ACC112 (cell line): ENCODE measurements at regions not wholly inside any gene's neighbourhood (a gene's known extent, or its start where the extent isn't known, plus 50 kb on each side); places are given as distances from the start of the nearest gene placed in this dataset.

Experiments
- H2AFZ ChIP-seq: fragments of 200-600 bp; sonication (generic); one replicate; pipeline ENCODE4 v1.6.0; 2017; ENCODE audit warnings: antibody characterized with exemption, low read length; ENCODE audit not compliant: unreplicated experiment
- H3K27ac ChIP-seq: fragments of 200-600 bp; sonication (generic); 2 replicates; pipeline ENCODE4 v1.5.1; 2014; ENCODE audit warnings: low read depth, mild to moderate bottlenecking, antibody characterized with exemption, low read length, moderate library complexity
- H3K27me3 ChIP-seq: fragments of 200-600 bp; sonication (generic); 2 replicates; pipeline ENCODE4 v1.6.1; 2014; ENCODE audit warnings: mild to moderate bottlenecking, antibody characterized with exemption, low read length, moderate library complexity, mixed read lengths; ENCODE audit not compliant: insufficient read depth
- H3K36me3 ChIP-seq: fragments of 200-600 bp; sonication (generic); 2 replicates; pipeline ENCODE4 v1.6.1; 2016; ENCODE audit warnings: mild to moderate bottlenecking, antibody characterized with exemption, low read length, moderate library complexity, mixed read lengths; ENCODE audit not compliant: insufficient read depth
- H3K4me1 ChIP-seq: fragments of 200-600 bp; sonication (generic); one replicate; pipeline ENCODE4 v1.6.1; 2016; ENCODE audit warnings: low read length, mixed read lengths; ENCODE audit not compliant: insufficient read depth, unreplicated experiment, control insufficient read depth
- H3K4me3 ChIP-seq: fragments of 200-600 bp; sonication (generic); 2 replicates; pipeline ENCODE4 v1.5.1; 2014; ENCODE audit warnings: mild to moderate bottlenecking, low read depth, low read length
- H3K79me2 ChIP-seq: fragments of 200-600 bp; sonication (generic); one replicate; pipeline ENCODE4 v1.6.0; 2016; ENCODE audit warnings: low read length; ENCODE audit not compliant: control insufficient read depth, unreplicated experiment, insufficient read depth

DNA sequence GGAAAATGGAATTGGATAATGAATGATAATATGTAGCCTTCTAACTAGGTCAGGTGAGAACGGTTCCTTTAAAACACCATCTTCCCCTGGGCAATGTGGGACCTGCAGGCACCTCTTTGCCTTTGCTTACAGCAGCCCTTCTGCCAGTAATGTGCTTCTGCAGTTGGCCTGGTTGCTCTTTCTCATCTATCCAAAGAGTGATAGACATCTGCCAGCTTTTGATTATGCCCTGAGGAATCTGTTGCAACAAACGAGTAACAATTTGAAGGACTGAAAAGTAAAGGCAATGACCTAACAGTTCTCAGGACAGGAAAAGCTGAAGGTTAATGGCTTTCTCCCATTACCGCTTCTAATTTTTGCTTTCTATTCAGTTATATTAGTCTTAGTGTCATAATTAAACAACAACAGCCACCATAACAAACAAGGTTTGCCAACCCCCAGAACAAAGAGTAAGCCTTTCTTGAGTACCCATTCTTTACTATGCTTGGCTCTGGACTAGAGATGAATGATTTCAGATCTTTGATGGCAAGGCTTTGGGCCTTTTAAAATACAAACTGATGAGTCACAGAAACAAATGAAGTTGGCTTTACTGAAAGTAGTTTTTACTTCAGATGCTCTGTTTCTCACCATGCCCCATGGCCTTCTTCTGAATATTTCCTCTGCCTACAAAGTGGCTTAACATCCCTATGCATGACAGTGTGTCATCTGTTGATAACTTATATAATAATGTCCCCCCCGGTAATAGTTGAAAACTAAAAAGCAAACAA, 76.1 kb upstream of the KRR1 start:
- H2AFZ ChIP-seq, result peak overlapping the region; percentile 21
- H3K27ac ChIP-seq, result no peak overlapping the region
- no peak overlapping the region for H3K4me3 ChIP-seq
- H3K4me1 ChIP-seq, result peaks cover 21% of the 10 kb centered on the region
- H3K36me3 ChIP-seq, result no peaks in the 10 kb centered on the region
- no peaks in the 10 kb centered on the region for H3K79me2 ChIP-seq
- no peaks in the 10 kb centered on the region for H3K27me3 ChIP-seq

DNA sequence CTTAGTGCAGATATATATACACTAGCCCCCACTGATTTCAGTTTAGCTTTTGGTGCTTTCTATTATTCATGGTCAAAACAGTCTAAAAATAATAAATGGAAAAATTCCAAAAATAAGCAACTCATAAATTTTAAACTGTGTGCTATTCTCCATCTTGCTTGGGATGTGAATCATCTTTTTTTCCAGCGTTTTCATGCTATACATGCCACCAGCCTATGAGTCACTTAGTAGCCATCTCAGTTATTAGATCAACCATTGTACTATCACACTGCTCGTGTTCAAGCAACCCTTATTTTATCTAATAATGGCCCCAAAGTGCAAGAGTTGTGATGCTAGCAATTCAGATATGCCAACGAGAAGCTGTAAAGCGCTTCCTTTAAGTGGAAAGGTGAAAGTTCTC, 73.9 kb upstream of the KRR1 start:
- peaks cover 26% of the 10 kb centered on the region for H3K4me1 ChIP-seq
- H3K27ac ChIP-seq, result peak overlapping the region; percentile 69
- no peaks in the 10 kb centered on the region for H3K27me3 ChIP-seq
- H3K36me3 ChIP-seq, result no peaks in the 10 kb centered on the region
- H2AFZ ChIP-seq, result peak overlapping the region; percentile 100
- no peaks in the 10 kb centered on the region for H3K79me2 ChIP-seq
- H3K4me3 ChIP-seq, result peak overlapping the region; percentile 26; the same call in 1 of the 2 replicates

DNA sequence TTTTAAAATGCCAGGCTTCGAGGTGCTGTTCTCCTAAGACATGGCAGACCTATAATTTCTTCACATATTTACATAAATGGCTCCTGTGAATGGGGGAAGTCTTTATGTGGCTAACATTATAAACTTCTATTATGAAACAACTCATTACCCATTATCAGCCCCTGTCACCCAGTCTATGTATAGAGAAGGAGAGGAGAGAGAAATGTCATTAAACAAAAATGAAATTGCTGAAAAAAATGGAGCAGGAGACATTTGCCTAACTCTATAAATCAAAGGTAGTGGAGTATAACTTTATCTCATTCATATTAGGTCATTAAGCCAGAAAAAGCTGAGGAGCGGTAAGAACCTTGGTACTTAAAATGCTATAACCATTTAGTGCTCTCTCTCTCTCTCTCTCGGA, 71.9 kb upstream of the KRR1 start:
- H2AFZ ChIP-seq, result no peak overlapping the region
- H3K27ac ChIP-seq, result no peak overlapping the region
- H3K36me3 ChIP-seq, result no peaks in the 10 kb centered on the region
- H3K4me3 ChIP-seq, result no peak overlapping the region
- no peaks in the 10 kb centered on the region for H3K79me2 ChIP-seq
- H3K27me3 ChIP-seq, result no peaks in the 10 kb centered on the region
- peaks cover 26% of the 10 kb centered on the region for H3K4me1 ChIP-seq

DNA sequence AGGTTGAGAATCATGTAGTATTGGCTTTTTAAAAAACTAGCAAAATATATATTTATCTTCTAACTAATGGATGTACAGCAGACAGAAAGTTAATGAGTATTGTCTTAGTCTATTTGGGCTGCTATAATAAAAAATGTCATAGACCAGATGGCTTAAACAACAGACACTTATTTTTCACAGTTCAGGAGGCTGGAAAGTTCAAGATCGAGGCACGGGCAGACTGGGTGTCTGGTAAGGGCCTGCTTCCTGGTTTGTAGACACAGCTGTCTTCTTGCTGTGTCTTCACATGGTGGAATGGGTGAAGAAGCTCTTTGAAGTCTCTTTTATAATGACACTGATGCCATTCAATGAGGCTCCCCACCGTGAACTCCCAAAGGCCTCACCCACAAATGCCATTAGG, 70.1 kb upstream of the KRR1 start:
- H3K27ac ChIP-seq, result no peak overlapping the region

DNA sequence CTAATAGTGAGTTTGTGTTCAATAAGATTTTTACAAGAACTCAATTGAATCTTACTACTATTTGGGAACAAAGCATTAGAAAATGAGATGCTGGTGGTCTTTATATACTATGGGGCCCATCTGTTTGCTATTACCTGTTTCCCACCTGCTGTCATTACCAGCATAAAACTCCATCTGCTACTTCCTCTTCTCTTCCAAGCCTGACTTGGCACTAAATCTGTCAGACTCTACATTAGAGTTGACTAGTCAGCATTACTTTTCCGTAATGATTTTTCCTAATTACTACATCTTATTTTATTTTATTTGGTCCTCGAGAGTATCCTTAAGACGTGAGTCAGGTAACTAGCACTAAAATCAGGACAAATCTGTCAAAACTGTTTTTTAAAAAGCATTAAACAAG, 68.1 kb upstream of the KRR1 start:
- Histone ChIP-seq H3K27me3 (no peaks in the 10 kb centered on the region), H3K4me3 (no peak overlapping the region), H2AFZ (no peak overlapping the region), H3K79me2 (no peaks in the 10 kb centered on the region), H3K36me3 (no peaks in the 10 kb centered on the region), H3K4me1 (peaks cover 5% of the 10 kb centered on the region), H3K27ac (no peak overlapping the region)

More for the DNA sequence above, 70.1 kb upstream of the KRR1 start:
- peak overlapping the region; percentile 22; the same call in 1 of the 2 replicates for H3K4me3 ChIP-seq
- peaks cover 20% of the 10 kb centered on the region for H3K4me1 ChIP-seq
- no peaks in the 10 kb centered on the region for H3K27me3 ChIP-seq
- no peaks in the 10 kb centered on the region for H3K36me3 ChIP-seq
- H3K79me2 ChIP-seq, result no peaks in the 10 kb centered on the region
- peak overlapping the region; percentile 79 for H2AFZ ChIP-seq

DNA sequence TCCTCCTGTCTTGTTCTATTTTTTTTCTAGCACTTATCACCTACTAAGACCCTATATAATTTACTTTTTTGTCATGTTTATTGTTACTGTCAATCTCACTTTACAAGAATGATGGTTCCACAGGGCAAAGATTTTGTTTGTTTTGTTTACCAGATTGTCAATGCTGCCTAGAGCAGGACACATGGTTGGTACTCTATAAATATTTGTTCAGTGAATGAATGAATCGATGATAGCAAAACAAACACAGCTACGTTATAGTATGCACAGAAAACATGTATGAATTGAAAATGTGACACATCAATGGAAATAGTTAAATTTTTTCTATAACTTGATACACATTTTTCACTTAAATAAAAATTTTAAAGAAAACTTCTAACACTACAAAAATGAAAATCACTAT, 67.1 kb upstream of the KRR1 start:
- no peaks in the 10 kb centered on the region for H3K36me3 ChIP-seq
- peaks cover 5% of the 10 kb centered on the region for H3K4me1 ChIP-seq
- no peak overlapping the region for H3K4me3 ChIP-seq
- no peak overlapping the region for H2AFZ ChIP-seq
- H3K27ac ChIP-seq, result no peak overlapping the region
- H3K79me2 ChIP-seq, result no peaks in the 10 kb centered on the region
- no peaks in the 10 kb centered on the region for H3K27me3 ChIP-seq

DNA sequence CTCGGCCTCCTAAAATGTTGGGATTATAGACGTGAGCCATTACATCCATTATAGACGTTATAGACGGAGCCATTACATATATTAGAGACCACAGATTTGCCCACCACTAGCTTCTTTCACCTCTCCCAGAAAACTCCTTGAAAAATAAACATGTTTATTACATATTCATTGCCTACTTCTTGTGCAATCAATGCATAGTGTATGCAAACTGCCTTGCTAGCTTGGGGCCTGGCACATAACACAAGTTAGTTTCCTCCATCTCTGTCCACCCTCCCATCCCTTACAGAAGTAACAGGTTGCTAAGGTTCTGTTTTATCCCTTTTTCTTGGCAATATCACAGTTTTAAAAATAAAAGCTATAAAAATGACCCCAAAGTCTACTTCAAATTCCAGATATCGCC, 66.4 kb upstream of the KRR1 start:
- H3K36me3 ChIP-seq, result no peaks in the 10 kb centered on the region
- no peak overlapping the region for H2AFZ ChIP-seq
- no peaks in the 10 kb centered on the region for H3K27me3 ChIP-seq
- H3K27ac ChIP-seq, result no peak overlapping the region
- no peak overlapping the region for H3K4me3 ChIP-seq
- peaks cover 5% of the 10 kb centered on the region for H3K4me1 ChIP-seq
- H3K79me2 ChIP-seq, result no peaks in the 10 kb centered on the region

DNA sequence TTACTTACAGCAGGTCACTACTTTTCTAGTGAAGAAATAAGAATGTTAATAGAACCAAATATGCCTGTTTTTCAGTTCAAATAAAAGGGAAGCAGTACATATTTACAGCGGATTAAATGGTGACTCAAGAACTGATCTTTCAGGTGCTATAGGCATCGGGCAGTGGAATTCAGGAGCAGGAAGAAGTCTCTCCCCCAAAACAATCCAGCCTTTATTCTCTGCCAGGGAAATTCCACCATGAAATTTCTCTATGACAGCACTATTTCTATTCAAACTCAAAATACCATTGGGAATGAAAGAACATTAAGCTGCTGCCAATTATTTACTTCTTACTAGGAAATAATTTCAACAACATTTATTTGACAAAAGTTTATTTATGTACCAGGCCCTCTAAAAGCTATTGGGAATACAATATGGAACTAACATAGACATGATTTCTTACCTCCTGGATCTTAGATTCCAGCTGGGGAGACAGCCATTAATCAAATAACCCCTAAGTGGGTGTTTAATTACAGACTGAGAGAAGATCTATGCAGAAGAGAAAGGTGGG, 60.3 kb upstream of the KRR1 start:
- Histone ChIP-seq H3K36me3 (no peaks in the 10 kb centered on the region), H3K27me3 (no peaks in the 10 kb centered on the region), H3K4me1 (peaks cover 4% of the 10 kb centered on the region), H3K4me3 (no peak overlapping the region), H3K79me2 (no peaks in the 10 kb centered on the region), H3K27ac (no peak overlapping the region), H2AFZ (no peak overlapping the region)

DNA sequence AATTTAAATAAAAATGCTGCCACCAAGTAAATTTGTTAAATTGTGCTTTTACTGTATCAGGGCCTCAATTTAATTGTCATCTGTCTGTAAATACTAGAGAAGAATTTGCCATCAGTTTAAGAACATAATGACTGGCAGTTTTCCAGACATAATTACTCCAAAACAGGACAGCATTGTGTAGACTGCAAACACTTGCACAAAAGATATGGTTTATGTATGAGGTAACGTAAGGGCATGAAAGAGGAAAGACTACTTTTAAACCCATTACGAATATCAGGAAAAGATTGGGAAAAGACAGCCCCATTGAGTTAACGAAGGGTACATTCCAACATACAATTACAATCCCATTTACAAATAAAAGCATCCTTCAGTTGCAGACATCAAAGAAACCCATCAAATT, 59.8 kb upstream of the KRR1 start:
- Histone ChIP-seq H3K79me2 (no peaks in the 10 kb centered on the region), H3K27me3 (no peaks in the 10 kb centered on the region), H3K27ac (no peak overlapping the region), H2AFZ (no peak overlapping the region), H3K4me1 (peaks cover 4% of the 10 kb centered on the region), H3K36me3 (no peaks in the 10 kb centered on the region), H3K4me3 (no peak overlapping the region)

DNA sequence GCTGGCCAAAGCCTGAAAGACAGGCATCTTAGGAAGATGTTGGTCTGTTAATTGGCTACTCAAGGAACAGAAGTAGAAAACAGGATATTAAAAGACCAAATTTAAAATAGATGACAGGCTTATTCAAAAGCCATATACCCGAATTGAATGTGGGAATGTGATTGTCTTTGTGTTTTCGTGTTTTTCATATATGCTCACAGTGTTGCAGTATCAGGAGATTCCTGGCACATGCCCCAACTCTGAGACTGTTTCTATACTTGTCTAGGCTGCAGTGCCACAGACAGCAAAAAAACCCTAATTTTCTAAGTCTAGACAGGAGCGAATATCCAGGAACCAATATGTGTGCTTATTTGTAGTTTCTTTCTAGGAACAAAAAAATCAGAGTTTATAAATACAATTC, 57.4 kb upstream of the KRR1 start:
- H3K27me3 ChIP-seq, result no peaks in the 10 kb centered on the region
- no peak overlapping the region for H3K4me3 ChIP-seq
- H3K4me1 ChIP-seq, result peaks cover 4% of the 10 kb centered on the region
- no peaks in the 10 kb centered on the region for H3K79me2 ChIP-seq
- H3K27ac ChIP-seq, result no peak overlapping the region
- H3K36me3 ChIP-seq, result peaks cover 8% of the 10 kb centered on the region; the same call in 1 of the 2 replicates
- H2AFZ ChIP-seq, result no peak overlapping the region

DNA sequence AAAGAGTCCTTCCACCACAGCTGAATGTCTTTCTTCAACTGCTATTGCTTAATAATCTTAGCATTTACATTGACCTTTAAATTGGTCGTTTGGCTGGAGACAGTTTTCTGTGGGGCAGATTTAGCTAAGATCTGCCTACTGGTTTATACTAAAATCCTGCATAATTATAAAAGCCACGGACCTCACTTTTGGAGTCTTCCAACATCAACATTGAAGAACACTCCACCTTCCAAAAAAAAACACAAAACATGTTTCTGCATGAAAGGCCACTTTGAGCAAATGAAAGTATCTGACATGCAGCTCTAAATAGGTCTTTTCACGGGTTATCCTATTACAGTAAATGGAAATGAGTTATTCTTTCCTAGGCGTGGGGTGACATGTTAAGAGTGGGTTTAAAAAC, 57.0 kb upstream of the KRR1 start:
- H3K4me1 ChIP-seq, result peaks cover 4% of the 10 kb centered on the region
- H3K79me2 ChIP-seq, result no peaks in the 10 kb centered on the region
- H3K36me3 ChIP-seq, result peaks cover 8% of the 10 kb centered on the region; the same call in 1 of the 2 replicates
- peak overlapping the region; percentile 34 for H2AFZ ChIP-seq
- no peak overlapping the region for H3K4me3 ChIP-seq
- H3K27me3 ChIP-seq, result no peaks in the 10 kb centered on the region
- H3K27ac ChIP-seq, result no peak overlapping the region
